ENCODE measurements at regions not wholly inside any gene's neighbourhood (a gene's known extent, or its start where the extent isn't known, plus 50 kb on each side); places are given as distances from the start of the nearest gene placed in this dataset.

DNA sequence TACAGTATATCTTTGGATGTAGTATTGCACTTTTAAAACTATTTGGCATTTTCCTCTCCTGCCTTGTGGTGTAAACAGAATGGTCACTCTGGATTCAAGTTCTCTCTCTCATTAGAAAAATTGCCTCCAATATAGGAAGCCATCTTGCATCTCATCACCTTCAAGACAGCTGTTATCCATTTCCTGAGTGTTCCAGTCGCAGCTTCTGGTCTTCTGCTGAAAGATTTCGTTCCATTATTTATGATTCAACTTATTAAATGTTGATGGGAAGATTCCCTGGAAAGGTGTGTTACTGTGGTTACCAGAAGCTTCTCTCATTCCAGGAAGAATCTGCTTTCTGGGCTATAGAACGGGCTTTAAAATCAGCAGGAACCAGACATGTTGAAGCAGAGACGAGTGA, 568.3 kb upstream of the SLIT2 start:
- H3K27ac ChIP-seq, result no peak overlapping the region
- DNase-seq (ENCODE audit: low read depth, low spot score), result no peak

DNA sequence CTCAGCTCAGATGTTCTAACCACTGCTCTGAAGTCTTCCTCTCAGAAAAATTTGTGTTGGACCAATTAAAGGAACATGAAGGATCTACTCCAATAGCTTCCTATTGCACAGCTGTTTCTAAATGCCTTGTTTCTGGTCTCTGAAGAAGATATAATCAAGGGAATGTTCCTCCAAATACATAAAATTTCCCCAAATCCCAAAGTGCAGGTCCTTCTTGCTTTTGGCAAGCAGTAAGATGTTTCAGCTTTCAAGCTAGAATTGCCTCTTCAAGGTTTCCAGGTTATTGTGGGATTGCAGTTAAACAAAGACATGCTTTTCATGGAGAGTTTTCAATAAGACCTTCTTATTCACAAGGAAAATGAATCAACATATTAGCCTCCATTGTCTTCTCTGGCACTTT, 574.5 kb upstream of the SLIT2 start:
- H3K27ac ChIP-seq, result no peak overlapping the region
- no peak for DNase-seq (ENCODE audit: low read depth, low spot score)

GRCh38 chr4:19675172-19675811, 576.4 kb upstream of the SLIT2 start:
- H3K27ac ChIP-seq, result no peak overlapping the region
- DNase-seq (ENCODE audit: low read depth, low spot score), result no peak

DNA sequence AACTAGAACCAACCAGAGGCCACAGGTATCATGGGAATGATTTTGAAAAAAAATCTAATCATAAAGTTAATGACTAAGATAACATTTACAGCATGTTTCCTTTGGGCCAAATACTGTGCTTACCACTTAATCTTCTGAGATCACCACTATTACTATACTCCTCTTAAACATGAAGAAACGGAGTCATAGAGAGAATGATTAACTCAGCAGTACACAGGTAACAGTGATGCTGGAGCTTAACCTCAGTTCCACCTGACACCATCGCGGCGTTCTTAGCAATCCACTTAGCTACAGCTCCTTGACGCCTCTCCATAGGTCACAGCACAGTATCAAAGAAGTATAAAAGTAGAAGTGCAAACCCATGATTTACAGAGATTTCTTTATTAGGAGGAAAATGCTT, 592.6 kb upstream of the SLIT2 start:
- no peak for DNase-seq (ENCODE audit: low read depth, low spot score)
- no peak overlapping the region for H3K27ac ChIP-seq

- H3K27ac ChIP-seq, result no peak overlapping the region
- DNase-seq (ENCODE audit: low read depth, low spot score), result no peak
Measured at GRCh38 chr4:19657856-19658255, 593.8 kb upstream of the SLIT2 start.

DNA sequence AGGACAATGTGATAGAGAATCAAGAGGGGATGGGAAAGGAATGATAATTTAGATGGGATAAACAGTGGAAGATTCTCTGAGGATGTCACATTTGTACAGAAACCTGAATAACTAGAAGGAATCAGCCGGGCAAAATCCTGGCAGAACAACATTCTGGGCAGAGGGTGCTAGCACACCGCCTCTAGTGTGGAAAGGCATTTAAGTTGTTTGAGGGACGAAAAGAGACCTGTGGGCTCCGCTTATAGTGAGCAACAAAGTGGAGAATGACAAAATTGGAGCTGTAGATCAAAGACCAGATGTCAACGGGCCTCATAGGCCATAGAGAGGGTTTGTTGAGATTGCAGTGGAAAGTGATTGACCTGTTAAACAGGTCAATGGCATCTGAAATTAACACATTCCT, 596.0 kb upstream of the SLIT2 start:
- DNase-seq (ENCODE audit: low read depth, low spot score), result no peak
- no peak overlapping the region for H3K27ac ChIP-seq

- DNase-seq (ENCODE audit: low read depth, low spot score), result no peak
- no peak overlapping the region for H3K27ac ChIP-seq
Measured at GRCh38 chr4:19650903-19651864, 600.5 kb upstream of the SLIT2 start.

DNA sequence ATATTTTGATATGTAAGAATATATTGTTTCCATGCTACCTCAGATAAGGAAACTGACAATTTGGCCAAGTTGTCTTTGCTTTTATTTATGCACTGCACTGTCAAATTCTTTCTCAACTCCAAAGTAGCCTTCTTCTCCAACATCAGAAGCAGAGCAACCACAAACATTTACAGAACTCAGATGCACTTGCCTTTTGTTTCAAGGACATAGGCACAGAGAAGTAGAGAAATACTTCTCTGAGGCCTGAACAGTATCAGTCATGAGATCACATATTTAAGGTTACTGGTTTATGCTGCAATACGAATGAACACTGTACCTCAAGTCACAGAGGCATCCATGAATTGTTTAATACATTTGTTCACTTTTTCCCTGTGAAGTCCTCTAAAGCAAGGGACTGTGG, 606.1 kb upstream of the SLIT2 start:
- no peak for DNase-seq (ENCODE audit: low read depth, low spot score)
- no peak overlapping the region for H3K27ac ChIP-seq

DNA sequence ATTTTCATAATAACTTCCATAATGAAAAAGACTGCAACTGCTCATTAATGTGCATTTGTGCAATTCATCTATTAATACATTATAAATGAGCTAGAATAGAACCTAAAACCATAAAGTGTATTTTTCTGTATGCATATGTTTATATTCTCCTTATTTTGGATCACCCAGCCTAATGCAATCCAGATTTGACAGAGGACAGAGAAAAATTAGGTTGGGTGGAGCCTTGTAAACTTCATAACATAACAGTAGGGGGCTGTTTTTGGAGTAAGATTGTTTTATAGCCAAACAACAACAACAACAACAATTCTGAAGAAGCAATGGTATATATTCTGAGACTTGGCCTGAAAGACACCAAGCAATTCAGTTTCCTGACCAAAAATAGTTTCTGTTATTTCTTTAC, 615.3 kb upstream of the SLIT2 start:
- no peak for DNase-seq (ENCODE audit: low read depth, low spot score)
- H3K27ac ChIP-seq, result no peak overlapping the region

GRCh38 chr4:19631814-19632213, 619.9 kb upstream of the SLIT2 start:
- DNase-seq (ENCODE audit: low read depth, low spot score), result no peak
- no peak overlapping the region for H3K27ac ChIP-seq

GRCh38 chr4:19623866-19624265, 627.8 kb upstream of the SLIT2 start:
- H3K27ac ChIP-seq, result no peak overlapping the region
- no peak for DNase-seq (ENCODE audit: low read depth, low spot score)

- no peak for DNase-seq (ENCODE audit: low read depth, low spot score)
Measured at GRCh38 chr4:19615086-19615689, 636.5 kb upstream of the SLIT2 start.

DNA sequence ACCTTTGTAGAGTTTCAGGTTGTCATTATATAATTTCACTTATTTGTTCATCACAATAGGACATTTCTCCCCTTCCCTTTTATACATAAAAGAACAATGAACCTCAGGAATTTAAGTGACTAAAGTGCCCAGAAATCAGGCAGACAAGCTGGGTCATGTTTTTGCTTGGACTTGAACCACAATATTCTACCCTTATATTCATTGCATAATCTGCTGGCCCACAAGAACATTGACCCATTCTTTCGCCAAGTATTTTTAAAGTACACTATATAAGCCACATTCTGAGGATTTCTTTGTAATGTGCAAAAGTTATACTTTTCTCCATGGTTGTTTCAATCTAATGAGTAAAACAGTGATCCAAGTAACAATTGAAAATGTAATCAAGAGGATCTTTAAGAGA, 637.5 kb upstream of the SLIT2 start:
- peak; percentile 16 for DNase-seq (ENCODE audit: low read depth, low spot score)
- H3K27ac ChIP-seq, result no peak overlapping the region

More at GRCh38 chr4:19615086-19615689, 636.5 kb upstream of the SLIT2 start:
- no peak overlapping the region for H3K27ac ChIP-seq

DNA sequence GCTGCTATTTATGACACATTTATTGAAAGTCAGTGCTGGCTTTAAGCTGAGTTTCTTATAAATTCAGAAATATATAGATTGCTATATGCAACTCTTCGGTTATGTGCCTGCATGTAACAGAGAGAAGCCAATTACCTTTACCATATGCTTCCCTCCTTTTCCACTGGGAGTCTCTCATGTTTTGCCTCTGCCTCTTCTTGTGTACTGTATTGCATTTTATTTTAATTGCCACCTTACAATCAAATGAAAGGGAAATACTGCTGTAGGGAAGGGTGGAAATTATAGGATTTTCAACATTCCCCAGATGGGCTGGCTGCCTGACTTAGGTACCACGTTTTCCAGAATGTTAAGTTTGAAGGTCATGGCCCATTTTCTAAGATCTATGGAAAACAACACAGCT, 655.4 kb upstream of the SLIT2 start:
- no peak for DNase-seq (ENCODE audit: low read depth, low spot score)
- no peak overlapping the region for H3K27ac ChIP-seq

- DNase-seq (ENCODE audit: low read depth, low spot score), result no peak
Measured at GRCh38 chr4:19592391-19592790, 659.3 kb upstream of the SLIT2 start.

GRCh38 chr4:19583827-19584569, 667.7 kb upstream of the SLIT2 start:
- H3K27ac ChIP-seq, result no peak overlapping the region
- DNase-seq (ENCODE audit: low read depth, low spot score), result no peak

More at GRCh38 chr4:19592391-19592790, 659.3 kb upstream of the SLIT2 start:
- H3K27ac ChIP-seq, result no peak overlapping the region

DNA sequence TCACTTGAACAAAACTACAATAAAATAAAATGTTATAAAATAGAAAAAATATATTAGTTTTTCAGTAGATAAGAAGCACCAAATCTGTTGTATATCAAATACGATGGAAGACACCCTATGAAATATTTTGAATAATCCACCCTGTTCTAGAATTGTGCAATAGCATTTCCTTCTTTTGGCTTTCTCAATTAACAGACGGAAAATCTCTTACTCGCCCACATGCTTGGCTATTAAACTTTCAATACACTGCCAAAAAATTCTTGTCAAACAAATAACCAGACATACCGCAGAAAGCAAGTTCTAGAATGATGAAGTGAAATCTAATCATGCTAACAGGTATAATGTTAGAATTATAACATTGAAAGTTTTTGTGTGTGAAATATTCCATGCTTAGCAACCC, 671.6 kb upstream of the SLIT2 start:
- H3K27ac ChIP-seq, result no peak overlapping the region
- DNase-seq (ENCODE audit: low read depth, low spot score), result no peak

GRCh38 chr4:19579608-19580007, 672.1 kb upstream of the SLIT2 start:
- no peak for DNase-seq (ENCODE audit: low read depth, low spot score)
- H3K27ac ChIP-seq, result no peak overlapping the region

GRCh38 chr4:19577097-19577496, 674.6 kb upstream of the SLIT2 start:
- no peak overlapping the region for H3K27ac ChIP-seq
- DNase-seq (ENCODE audit: low read depth, low spot score), result no peak

DNA sequence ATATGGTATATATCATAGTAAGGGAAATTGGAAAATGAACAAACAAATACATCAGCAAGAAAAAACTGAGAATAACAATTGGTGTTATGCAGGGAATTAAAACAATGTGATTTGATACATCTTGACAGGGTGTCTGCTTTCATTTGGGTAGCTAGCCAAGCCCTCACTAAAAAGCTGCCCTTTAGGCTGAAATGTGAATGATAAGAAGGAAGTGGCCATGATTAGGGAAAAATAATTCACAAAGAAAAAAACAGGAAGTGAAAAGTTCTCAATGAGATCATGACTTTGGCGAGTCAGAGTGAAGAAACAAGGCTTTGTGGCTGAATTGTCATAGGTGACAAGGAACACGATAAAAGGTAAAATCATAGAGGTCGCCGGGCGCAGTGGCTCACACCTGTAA, 675.8 kb upstream of the SLIT2 start:
- DNase-seq (ENCODE audit: low read depth, low spot score), result no peak
- H3K27ac ChIP-seq, result no peak overlapping the region

GRCh38 chr4:19566041-19566440, 685.7 kb upstream of the SLIT2 start:
- H3K27ac ChIP-seq, result no peak overlapping the region
- DNase-seq (ENCODE audit: low read depth, low spot score), result no peak

Data from epithelial cell of prostate (primary cell).